ENCODE measurements at regions not wholly inside any gene's neighbourhood (a gene's known extent, or its start where the extent isn't known, plus 50 kb on each side); places are given as distances from the start of the nearest gene placed in this dataset.

GRCh38 chr4:46649390-46649789, 259.5 kb upstream of the GABRA2 start:
- Histone ChIP-seq H3K9ac (ENCODE audit: low read depth, low read length, poor library complexity, severe bottlenecking) (no peak overlapping the region), H3K36me3 (ENCODE audit: insufficient read depth, low read length) (no peaks in the 10 kb centered on the region), H3K9me3 (ENCODE audit: insufficient read depth, low read depth, low read length) (0 out of 2 replicates have a peak, but pooled peaks cover 6% of the 10 kb centered on the region), H3K27me3 (ENCODE audit: insufficient read depth, low read length, poor library complexity, severe bottlenecking) (no peaks in the 10 kb centered on the region), H4K20me1 (ENCODE audit: insufficient read depth, low read length, poor library complexity, severe bottlenecking) (no peaks in the 10 kb centered on the region), H3F3A (ENCODE audit: low read depth) (no peaks in the 10 kb centered on the region), H3K79me2 (ENCODE audit: insufficient read depth, low read length) (no peaks in the 10 kb centered on the region), H3K9me2 (replicated peaks; ENCODE audit: low read depth, low read length) (no peaks in the 10 kb centered on the region), H3K4me2 (ENCODE audit: low read depth, low read length, poor library complexity, severe bottlenecking) (no peak overlapping the region), H3K4me3 (ENCODE audit: low read length, poor library complexity, severe bottlenecking) (no peak overlapping the region), H3K4me1 (ENCODE audit: insufficient read depth, low read length, poor library complexity, severe bottlenecking) (no peaks in the 10 kb centered on the region), H2AFZ (ENCODE audit: low read length) (no peak overlapping the region)
- TF ChIP-seq CTCF (conservative IDR thresholded peaks at IDR 0.05; ENCODE audit: low read length), result no peak
- no peak for TF ChIP-seq EZH2phosphoT487 (IDR thresholded peaks at IDR 0.05; ENCODE audit: borderline replicate concordance)

- Histone ChIP-seq H2AFZ (ENCODE audit: low read length) (no peak overlapping the region), H3K9ac (ENCODE audit: low read depth, low read length, poor library complexity, severe bottlenecking) (no peak overlapping the region), H4K20me1 (ENCODE audit: insufficient read depth, low read length, poor library complexity, severe bottlenecking) (no peaks in the 10 kb centered on the region), H3K4me1 (ENCODE audit: insufficient read depth, low read length, poor library complexity, severe bottlenecking) (no peaks in the 10 kb centered on the region), H3K9me2 (replicated peaks; ENCODE audit: low read depth, low read length) (no peaks in the 10 kb centered on the region), H3K9me3 (ENCODE audit: insufficient read depth, low read depth, low read length) (0 out of 2 replicates have a peak, but pooled peaks cover 6% of the 10 kb centered on the region), H3K36me3 (ENCODE audit: insufficient read depth, low read length) (no peaks in the 10 kb centered on the region), H3K4me2 (ENCODE audit: low read depth, low read length, poor library complexity, severe bottlenecking) (no peak overlapping the region), H3F3A (ENCODE audit: low read depth) (no peaks in the 10 kb centered on the region), H3K79me2 (ENCODE audit: insufficient read depth, low read length) (no peaks in the 10 kb centered on the region), H3K4me3 (ENCODE audit: low read length, poor library complexity, severe bottlenecking) (no peak overlapping the region), H3K27me3 (ENCODE audit: insufficient read depth, low read length, poor library complexity, severe bottlenecking) (no peaks in the 10 kb centered on the region)
- peak; percentile 78 for TF ChIP-seq CTCF (conservative IDR thresholded peaks at IDR 0.05; ENCODE audit: low read length)
- TF ChIP-seq EZH2phosphoT487 (IDR thresholded peaks at IDR 0.05; ENCODE audit: borderline replicate concordance), result no peak
These were observed 258.3 kb upstream of the GABRA2 start for GRCh38 chr4:46648088-46648744.

GRCh38 chr4:46645126-46645525, 255.2 kb upstream of the GABRA2 start:
- 0 out of 2 replicates have a peak, but pooled peaks cover 6% of the 10 kb centered on the region for H3K9me3 ChIP-seq (ENCODE audit: insufficient read depth, low read depth, low read length)
- no peaks in the 10 kb centered on the region for H3K36me3 ChIP-seq (ENCODE audit: insufficient read depth, low read length)
- H3K9ac ChIP-seq (ENCODE audit: low read depth, low read length, poor library complexity, severe bottlenecking), result no peak overlapping the region
- H3K4me1 ChIP-seq (ENCODE audit: insufficient read depth, low read length, poor library complexity, severe bottlenecking), result no peaks in the 10 kb centered on the region
- H3K27me3 ChIP-seq (ENCODE audit: insufficient read depth, low read length, poor library complexity, severe bottlenecking), result no peaks in the 10 kb centered on the region
- no peak for TF ChIP-seq CTCF (conservative IDR thresholded peaks at IDR 0.05; ENCODE audit: low read length)
- H3K4me2 ChIP-seq (ENCODE audit: low read depth, low read length, poor library complexity, severe bottlenecking), result no peak overlapping the region
- H3F3A ChIP-seq (ENCODE audit: low read depth), result no peaks in the 10 kb centered on the region
- H3K79me2 ChIP-seq (ENCODE audit: insufficient read depth, low read length), result no peaks in the 10 kb centered on the region
- no peak overlapping the region for H3K4me3 ChIP-seq (ENCODE audit: low read length, poor library complexity, severe bottlenecking)
- H3K9me2 ChIP-seq (replicated peaks; ENCODE audit: low read depth, low read length), result no peaks in the 10 kb centered on the region
- no peaks in the 10 kb centered on the region for H4K20me1 ChIP-seq (ENCODE audit: insufficient read depth, low read length, poor library complexity, severe bottlenecking)
- no peak overlapping the region for H2AFZ ChIP-seq (ENCODE audit: low read length)

Data from Loucy (cell line).